Astrocyte (in vitro differentiated cells and primary cell): ENCODE measurements at regions not wholly inside any gene's neighbourhood (a gene's known extent, or its start where the extent isn't known, plus 50 kb on each side); places are given as distances from the start of the nearest gene placed in this dataset.

Experiments
- DNase-seq: peaks from one replicate; pipeline ENCODE4 v3.0.0-alpha.2; 2010; ENCODE audit warnings: low read depth
- FAIRE-seq: peaks from 2 replicates; lab custom pipeline; 2011; peaks lifted over from hg19 to GRCh38; lab: Jason Lieb, UNC
- H2AFZ ChIP-seq: 2 replicates; pipeline ENCODE4 v1.6.0; 2012; ENCODE audit warnings: low read depth, low read length, inconsistent platforms
- H3K27ac ChIP-seq: 2 replicates; pipeline ENCODE4 v1.5.1; 2011; ENCODE audit warnings: low read depth, low read length, inconsistent platforms
- H3K27me3 ChIP-seq: 2 replicates; pipeline ENCODE4 v1.6.0; 2011; ENCODE audit warnings: low read length, inconsistent platforms; ENCODE audit not compliant: insufficient read depth
- H3K36me3 ChIP-seq: 2 replicates; pipeline ENCODE4 v1.5.1; 2011; ENCODE audit warnings: low read length, inconsistent platforms; ENCODE audit not compliant: insufficient read depth
- H3K4me1 ChIP-seq: 2 replicates; pipeline ENCODE4 v1.5.1; 2011; ENCODE audit warnings: low read length, inconsistent platforms; ENCODE audit not compliant: insufficient read depth
- H3K4me2 ChIP-seq: 2 replicates; pipeline ENCODE4 v1.6.0; 2012; ENCODE audit warnings: low read length, inconsistent platforms
- H3K4me3 ChIP-seq: 2 replicates; pipeline ENCODE4 v1.5.1; 2011; ENCODE audit warnings: low read depth, mild to moderate bottlenecking, low read length, inconsistent platforms; ENCODE audit not compliant: insufficient read depth
- H3K79me2 ChIP-seq: 2 replicates; pipeline ENCODE4 v1.6.0; 2012; ENCODE audit warnings: mild to moderate bottlenecking, low read length, inconsistent platforms; ENCODE audit not compliant: insufficient read depth
- H3K9ac ChIP-seq: 2 replicates; pipeline ENCODE4 v1.6.0; 2012; ENCODE audit warnings: mild to moderate bottlenecking, low read length, inconsistent platforms
- H3K9me3 ChIP-seq: 2 replicates; pipeline ENCODE4 v1.5.1; 2012; ENCODE audit warnings: low read depth, mild to moderate bottlenecking, low read length, inconsistent platforms; ENCODE audit not compliant: insufficient read depth
- H4K20me1 ChIP-seq: 2 replicates; pipeline ENCODE4 v1.6.0; 2012; ENCODE audit warnings: low read length, inconsistent platforms; ENCODE audit not compliant: insufficient read depth
- H3K27ac Mint-ChIP-seq: one replicate; pipeline ENCODE4 v1.8.0; 2021; ENCODE audit warnings: mild to moderate bottlenecking, mixed read lengths; ENCODE audit not compliant: unreplicated experiment
- H3K27me3 Mint-ChIP-seq: one replicate; pipeline ENCODE4 v1.8.0; 2021; ENCODE audit warnings: low read depth, mixed read lengths; ENCODE audit not compliant: unreplicated experiment
- H3K36me3 Mint-ChIP-seq: one replicate; pipeline ENCODE4 v1.8.0; 2021; ENCODE audit warnings: low read depth, mixed read lengths; ENCODE audit not compliant: unreplicated experiment
- H3K4me1 Mint-ChIP-seq: one replicate; pipeline ENCODE4 v1.8.0; 2021; ENCODE audit warnings: low read depth, mixed read lengths; ENCODE audit not compliant: unreplicated experiment
- H3K4me3 Mint-ChIP-seq: one replicate; pipeline ENCODE4 v1.8.0; 2021; ENCODE audit warnings: mild to moderate bottlenecking, moderate library complexity, mixed read lengths; ENCODE audit not compliant: unreplicated experiment
- H3K9me3 Mint-ChIP-seq: one replicate; pipeline ENCODE4 v1.8.0; 2021; ENCODE audit warnings: mild to moderate bottlenecking, mixed read lengths; ENCODE audit not compliant: unreplicated experiment
- CTCF ChIP-seq: IDR thresholded peaks from 2 replicates; pipeline ENCODE4 v1.5.1; 2011; ENCODE audit warnings: low read depth, mild to moderate bottlenecking, inconsistent platforms, low read length, moderate library complexity; ENCODE audit not compliant: insufficient read depth
- EZH2 ChIP-seq: IDR thresholded peaks from 2 replicates; pipeline ENCODE4 v1.6.1; 2012; ENCODE audit warnings: mild to moderate bottlenecking, low read length, inconsistent platforms; ENCODE audit not compliant: insufficient read depth

DNA sequence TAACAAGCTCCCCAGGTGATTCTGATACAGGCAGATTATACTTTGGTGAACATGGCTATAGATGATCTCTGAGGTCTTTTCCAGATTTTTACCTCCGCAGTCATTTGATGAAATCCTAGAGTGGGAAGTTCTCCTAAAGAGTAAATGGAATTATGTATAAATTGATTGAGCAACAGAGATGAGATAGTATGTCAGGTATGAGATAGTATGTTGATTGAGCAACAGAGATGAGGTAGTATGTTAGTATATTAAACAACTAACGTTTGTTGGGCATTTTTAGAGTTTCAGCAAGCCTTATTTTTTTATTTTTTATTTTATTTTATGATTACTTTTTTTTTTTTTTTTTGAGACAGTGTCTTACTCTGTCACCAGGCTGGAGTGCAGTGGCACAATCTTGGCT is 265.0 kb upstream of the SOX2 start:
- no peak for FAIRE-seq
- H3K4me1 Mint-ChIP-seq: no peaks in the 10 kb centered on the region

GRCh38 chr3:181442066-181442465 is 269.7 kb upstream of the SOX2 start:
- Mint-ChIP-seq H3K4me1 (no peaks in the 10 kb centered on the region), H3K9me3 (no peaks in the 10 kb centered on the region), H3K4me3 (no peak overlapping the region), H3K36me3 (no peaks in the 10 kb centered on the region), H3K27ac (no peak overlapping the region), H3K27me3 (no peaks in the 10 kb centered on the region)
- Histone ChIP-seq H3K36me3 (no peaks in the 10 kb centered on the region), H3K4me1 (no peaks in the 10 kb centered on the region), H3K4me2 (no peak overlapping the region), H3K27ac (no peak overlapping the region), H4K20me1 (no peaks in the 10 kb centered on the region), H3K9ac (no peak overlapping the region), H3K9me3 (no peaks in the 10 kb centered on the region), H3K79me2 (no peaks in the 10 kb centered on the region), H3K4me3 (no peak overlapping the region), H3K27me3 (no peaks in the 10 kb centered on the region), H2AFZ (no peak overlapping the region)
- DNase-seq (no peak), FAIRE-seq (no peak)
- TF ChIP-seq CTCF: no peak
- TF ChIP-seq EZH2: no peak

More for the DNA sequence above, 265.0 kb upstream of the SOX2 start:
- Mint-ChIP-seq H3K27ac (no peak overlapping the region), H3K4me3 (no peak overlapping the region), H3K27me3 (no peaks in the 10 kb centered on the region), H3K9me3 (no peaks in the 10 kb centered on the region), H3K36me3 (no peaks in the 10 kb centered on the region)
- H3K27me3 ChIP-seq: no peaks in the 10 kb centered on the region
- H3K9me3 ChIP-seq: no peaks in the 10 kb centered on the region
- H3K27ac ChIP-seq: no peak overlapping the region
- no peaks in the 10 kb centered on the region for H3K79me2 ChIP-seq
- no peak overlapping the region for H3K4me2 ChIP-seq
- H4K20me1 ChIP-seq: no peaks in the 10 kb centered on the region
- DNase-seq: no peak
- H3K4me3 ChIP-seq: no peak overlapping the region
- no peaks in the 10 kb centered on the region for H3K4me1 ChIP-seq
- H3K36me3 ChIP-seq: no peaks in the 10 kb centered on the region
- H2AFZ ChIP-seq: no peak overlapping the region
- TF ChIP-seq EZH2 (no peak), CTCF (no peak)
- no peak overlapping the region for H3K9ac ChIP-seq

- H3K9me3 Mint-ChIP-seq: no peaks in the 10 kb centered on the region
- Histone ChIP-seq H3K27ac (no peak overlapping the region), H3K4me1 (no peaks in the 10 kb centered on the region), H3K79me2 (no peaks in the 10 kb centered on the region), H4K20me1 (no peaks in the 10 kb centered on the region), H3K4me3 (no peak overlapping the region), H3K4me2 (no peak overlapping the region), H2AFZ (no peak overlapping the region), H3K36me3 (no peaks in the 10 kb centered on the region), H3K27me3 (no peaks in the 10 kb centered on the region), H3K9me3 (no peaks in the 10 kb centered on the region), H3K9ac (no peak overlapping the region)
- no peak overlapping the region for H3K27ac Mint-ChIP-seq
- TF ChIP-seq EZH2: no peak
- TF ChIP-seq CTCF: no peak
- H3K27me3 Mint-ChIP-seq: no peaks in the 10 kb centered on the region
- no peaks in the 10 kb centered on the region for H3K4me1 Mint-ChIP-seq
- FAIRE-seq (no peak), DNase-seq (no peak)
- no peak overlapping the region for H3K4me3 Mint-ChIP-seq
- H3K36me3 Mint-ChIP-seq: no peaks in the 10 kb centered on the region
Observed at GRCh38 chr3:181432992-181433391, 278.7 kb upstream of the SOX2 start.
